OCI-LY3 (cell line): ENCODE measurements at regions not wholly inside any gene's neighbourhood (a gene's known extent, or its start where the extent isn't known, plus 50 kb on each side); places are given as distances from the start of the nearest gene placed in this dataset.

Source experiments
- EZH2phosphoT487 ChIP-seq: fragments of 200-600 bp; shearing (Covaris generic); IDR thresholded peaks from 2 replicates; pipeline ENCODE4 v1.6.1; 2018; ENCODE audit warnings: antibody characterized with exemption, mixed run types, low read depth
- TF ChIP-seq, protein P1 (sequence below): fragments of 200-600, 300-600 bp; sonication (generic); IDR thresholded peaks from 2 replicates; pipeline ENCODE4 v1.5.1; 2014; ENCODE audit warnings: antibody characterized with exemption, low read length, low read depth

GRCh38 chr19:29076161-29076560 is 136.8 kb downstream of the UQCRFS1 start:
- TF ChIP-seq, protein P1, sequence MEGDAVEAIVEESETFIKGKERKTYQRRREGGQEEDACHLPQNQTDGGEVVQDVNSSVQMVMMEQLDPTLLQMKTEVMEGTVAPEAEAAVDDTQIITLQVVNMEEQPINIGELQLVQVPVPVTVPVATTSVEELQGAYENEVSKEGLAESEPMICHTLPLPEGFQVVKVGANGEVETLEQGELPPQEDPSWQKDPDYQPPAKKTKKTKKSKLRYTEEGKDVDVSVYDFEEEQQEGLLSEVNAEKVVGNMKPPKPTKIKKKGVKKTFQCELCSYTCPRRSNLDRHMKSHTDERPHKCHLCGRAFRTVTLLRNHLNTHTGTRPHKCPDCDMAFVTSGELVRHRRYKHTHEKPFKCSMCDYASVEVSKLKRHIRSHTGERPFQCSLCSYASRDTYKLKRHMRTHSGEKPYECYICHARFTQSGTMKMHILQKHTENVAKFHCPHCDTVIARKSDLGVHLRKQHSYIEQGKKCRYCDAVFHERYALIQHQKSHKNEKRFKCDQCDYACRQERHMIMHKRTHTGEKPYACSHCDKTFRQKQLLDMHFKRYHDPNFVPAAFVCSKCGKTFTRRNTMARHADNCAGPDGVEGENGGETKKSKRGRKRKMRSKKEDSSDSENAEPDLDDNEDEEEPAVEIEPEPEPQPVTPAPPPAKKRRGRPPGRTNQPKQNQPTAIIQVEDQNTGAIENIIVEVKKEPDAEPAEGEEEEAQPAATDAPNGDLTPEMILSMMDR = no peak
- no peak for TF ChIP-seq EZH2phosphoT487
